K562 (cell line): ENCODE measurements at regions not wholly inside any gene's neighbourhood (a gene's known extent, or its start where the extent isn't known, plus 50 kb on each side); places are given as distances from the start of the nearest gene placed in this dataset.

Experiments
- ATF7 ChIP-seq: fragments of 450-650 bp; IDR thresholded peaks from 2 replicates; pipeline ENCODE4 v1.7.1; 2014; ENCODE audit warnings: mild to moderate bottlenecking, moderate library complexity
- NRF1 ChIP-seq, 2 experiments: fragments of 450-650 bp; IDR thresholded peaks in 1 of 2; conservative IDR thresholded peaks in 1 of 2; 2 replicates each; pipeline ENCODE4 v1.6.1; 2014; ENCODE audit warnings: mild to moderate bottlenecking in 2 of 2
- PHB ChIP-seq: fragments of 250-450 bp; sonication (Bioruptor Pico); IDR thresholded peaks from 2 replicates; pipeline ENCODE4 v1.5.0; 2021
- ZBTB34 ChIP-seq: fragments of 250-450 bp; sonication (Bioruptor Pico); IDR thresholded peaks from 2 replicates; pipeline ENCODE4 v1.8.0; 2021; ENCODE audit warnings: mild to moderate bottlenecking, moderate library complexity
- ZBTB40 ChIP-seq, 2 experiments: fragments of 450-650 bp in 1 of 2; sonication (generic) in 1 of 2; formaldehyde crosslinking in 1 of 2; IDR thresholded peaks; 2 replicates each; pipeline versions ENCODE4 v1.7.1 to v1.9.0; 2016 to 2022; ENCODE audit warnings: inconsistent platforms in 1 of 2, mild to moderate bottlenecking in 1 of 2, missing genetic modification reagents in 1 of 2
- ZBTB7A ChIP-seq: IDR thresholded peaks from 2 replicates; pipeline ENCODE4 v1.6.1; 2011; ENCODE audit warnings: low read depth, mild to moderate bottlenecking, low read length, moderate library complexity, borderline replicate concordance; ENCODE audit not compliant: control insufficient read depth
- ZC3H11A ChIP-seq: IDR thresholded peaks from 2 replicates; pipeline ENCODE4 v1.6.1; 2012; ENCODE audit warnings: low read depth, low read length, improper control_type of control experiment
- ZNF384 ChIP-seq: IDR thresholded peaks from 2 replicates; pipeline ENCODE4 v1.6.1; 2012; ENCODE audit warnings: low read depth, low read length, improper control_type of control experiment
- ZNF511 ChIP-seq: sonication (generic); formaldehyde crosslinking; IDR thresholded peaks from 2 replicates; pipeline ENCODE4 v1.8.0; 2022; ENCODE audit warnings: mild to moderate bottlenecking, missing genetic modification reagents

DNA sequence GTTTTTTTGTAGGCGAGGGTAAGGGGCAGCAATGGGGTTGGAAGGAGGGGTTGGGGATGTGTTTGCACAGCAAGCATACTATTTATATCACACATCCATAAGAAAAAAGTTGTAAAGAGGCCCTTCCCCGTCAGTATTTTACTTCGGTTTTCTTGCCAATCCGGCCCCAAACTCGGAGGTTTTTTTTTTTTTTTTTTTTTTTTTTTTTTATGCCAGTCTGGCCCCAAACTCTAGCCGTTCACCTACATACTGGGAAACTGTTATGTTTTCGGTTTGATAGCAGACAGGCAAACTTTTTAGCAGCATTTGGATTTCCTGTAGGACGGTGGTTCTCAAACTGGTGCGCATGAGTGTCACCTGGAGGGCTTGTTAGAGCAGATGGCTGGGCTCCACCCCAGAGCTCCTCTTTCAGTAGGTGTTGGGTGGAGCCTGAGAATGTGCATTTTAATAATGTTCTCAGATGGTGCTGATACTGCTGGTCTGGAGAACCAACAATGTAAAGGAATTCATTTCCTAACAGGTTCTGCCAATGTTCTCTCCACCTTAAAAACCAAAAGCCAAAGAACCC lies 76.5 kb upstream of the ZBED5 start (continued):
- TF ChIP-seq ZNF384 (peak; percentile 18; the same call in 1 of the 2 replicates), PHB (no peak), NRF1 (conservative IDR thresholded peaks at IDR 0.05 in 1 of 2, IDR thresholded peaks at IDR 0.05 in 1 of 2) (peak; percentile 70 to 72), ATF7 (no peak), ZBTB7A (no peak), ZBTB34 (CRISPR knock-in tag) (no peak), ZNF511 (CRISPR knock-in tag) (no peak), ZBTB40 (IDR thresholded peaks at IDR 0.05) (0 out of 2 replicates have a peak, but pooled peaks have one; percentile 7), ZBTB40 (CRISPR knock-in tag; IDR thresholded peaks at IDR 0.05) (no peak), ZC3H11A (no peak)
